ENCODE measurements at regions not wholly inside any gene's neighbourhood (a gene's known extent, or its start where the extent isn't known, plus 50 kb on each side); places are given as distances from the start of the nearest gene placed in this dataset.

DNA sequence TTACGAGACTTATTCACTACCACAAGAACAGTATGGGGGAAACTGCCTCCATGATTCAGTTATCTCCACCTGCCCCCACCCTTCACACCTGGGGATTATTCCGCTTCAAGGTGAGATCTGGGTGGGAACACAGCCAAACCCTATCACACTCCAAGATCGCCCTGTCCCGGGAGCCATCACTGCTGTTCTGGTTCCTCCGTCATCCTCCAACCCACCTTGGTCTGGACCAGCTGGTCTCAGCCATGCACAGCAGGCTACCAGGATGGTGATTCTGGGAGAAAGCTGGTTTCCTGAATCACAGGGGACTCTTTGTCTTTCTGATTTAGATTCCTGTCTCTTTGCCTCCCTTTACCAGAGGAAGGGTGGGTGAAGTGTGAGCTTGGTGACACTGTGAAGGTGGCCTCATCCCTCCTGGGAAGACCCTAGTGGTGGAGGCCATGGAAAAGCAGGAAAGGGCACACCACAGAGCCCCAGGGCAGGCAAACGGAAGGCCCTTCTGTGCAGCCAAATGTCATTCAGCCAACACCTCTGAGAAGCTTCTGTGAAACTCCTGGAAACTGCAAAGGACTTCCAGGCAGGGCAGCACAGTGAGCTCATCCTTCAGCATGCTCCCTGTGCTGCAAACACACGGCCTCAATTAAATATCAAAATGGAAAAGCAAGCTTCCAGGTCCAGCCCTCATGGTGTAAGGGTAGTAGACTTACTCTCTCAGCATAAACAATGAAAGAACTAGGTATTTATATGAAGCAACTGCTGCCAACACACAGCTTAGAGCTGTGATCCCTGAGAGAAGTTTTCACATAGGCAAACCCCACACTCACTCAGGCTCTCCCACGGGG lies 169.8 kb downstream of the ANKRD60 start:
- no peak for DNase-seq

DNA sequence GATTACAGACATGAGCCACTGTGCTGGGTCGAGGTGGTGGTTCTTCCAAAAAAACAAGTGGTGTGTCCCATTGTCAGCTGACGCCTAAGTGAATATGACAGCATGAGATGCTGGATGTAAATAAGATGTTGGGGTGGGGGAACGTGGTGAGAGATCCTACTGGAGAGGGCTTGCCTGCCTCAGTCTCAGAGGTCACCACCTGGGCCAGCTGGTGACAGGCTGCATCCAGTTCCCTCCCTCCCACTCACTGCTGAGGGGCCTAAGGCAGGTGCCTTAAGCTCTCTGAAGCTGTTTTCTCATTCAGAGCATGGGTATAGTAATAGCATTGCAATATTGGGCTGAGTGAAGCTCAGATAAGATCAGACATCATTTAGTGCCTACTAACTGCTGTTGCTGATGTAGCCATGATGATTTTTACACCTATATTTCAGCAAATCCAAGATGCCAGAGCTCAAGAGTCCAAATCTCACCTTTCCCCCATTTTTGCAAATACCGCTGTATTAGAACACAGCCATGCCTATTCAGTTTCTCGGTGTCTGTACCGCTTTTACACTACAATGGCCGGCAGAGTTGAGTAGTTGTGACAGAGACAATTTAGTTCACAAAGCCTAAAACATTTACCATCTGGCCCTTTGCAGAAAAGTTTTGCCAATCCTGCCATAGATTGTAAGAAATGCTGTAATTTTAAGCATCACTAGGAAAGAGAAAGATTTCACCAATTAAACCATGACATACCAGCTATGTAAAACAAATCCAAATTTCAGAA lies 171.3 kb downstream of the ANKRD60 start:
- DNase-seq: no peak

DNA sequence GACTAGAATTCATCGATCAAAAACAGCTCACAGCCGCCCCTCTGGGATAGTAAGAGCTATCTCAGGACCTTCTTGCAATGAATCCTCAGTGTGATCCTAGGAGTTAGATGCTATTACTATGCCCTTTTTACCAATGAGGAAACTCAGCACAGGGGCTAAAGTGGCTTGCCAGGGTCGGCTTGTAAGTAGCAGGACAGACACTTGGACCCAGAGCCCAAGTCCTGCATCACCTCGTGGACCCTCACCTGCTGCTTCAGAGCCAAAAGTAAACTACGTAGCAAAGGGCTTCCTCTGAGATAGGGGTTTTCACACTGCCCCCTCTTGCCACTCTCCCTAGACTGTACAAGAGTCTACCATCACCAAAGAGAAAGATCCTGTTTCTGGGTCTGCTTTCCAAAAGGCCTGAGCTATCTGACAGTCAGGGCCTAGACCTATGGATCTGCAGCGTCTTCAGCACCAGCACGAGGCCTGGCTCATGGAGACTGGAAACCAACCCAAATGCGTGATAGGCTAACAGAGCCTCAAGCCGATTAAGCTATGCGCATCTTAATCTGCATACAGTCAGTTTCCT lies 172.3 kb downstream of the ANKRD60 start:
- DNase-seq: no peak

DNA sequence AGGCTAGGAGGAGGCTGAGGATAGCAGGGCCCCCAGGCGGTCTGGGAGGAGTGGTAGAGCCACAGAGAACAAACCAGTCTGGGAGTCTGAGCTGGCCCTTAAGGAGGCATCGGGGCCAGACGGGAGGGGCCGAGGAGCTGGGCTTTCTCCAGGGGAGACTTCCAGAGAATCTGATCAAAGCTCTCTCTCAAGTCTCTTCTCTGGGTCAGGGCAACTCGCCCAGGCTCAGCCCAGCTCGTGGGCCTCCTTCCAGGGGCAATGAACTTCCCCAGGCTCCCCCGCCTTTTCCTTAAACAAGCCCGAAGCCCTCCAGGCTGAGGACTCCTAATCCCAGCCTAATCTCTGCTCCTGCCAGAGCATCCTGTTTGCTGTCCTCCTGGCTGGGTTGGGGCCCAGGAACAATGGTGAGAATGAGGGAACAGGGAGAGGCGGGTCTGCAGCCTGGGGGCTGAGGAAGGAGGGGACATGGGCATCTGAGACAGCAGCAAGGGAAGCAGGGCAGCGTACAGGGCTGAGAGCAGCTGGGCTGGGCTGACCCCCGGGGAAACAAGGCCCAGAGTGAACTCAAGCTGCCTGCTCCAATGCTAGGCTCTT lies 173.6 kb downstream of the ANKRD60 start:
- DNase-seq: no peak

DNA sequence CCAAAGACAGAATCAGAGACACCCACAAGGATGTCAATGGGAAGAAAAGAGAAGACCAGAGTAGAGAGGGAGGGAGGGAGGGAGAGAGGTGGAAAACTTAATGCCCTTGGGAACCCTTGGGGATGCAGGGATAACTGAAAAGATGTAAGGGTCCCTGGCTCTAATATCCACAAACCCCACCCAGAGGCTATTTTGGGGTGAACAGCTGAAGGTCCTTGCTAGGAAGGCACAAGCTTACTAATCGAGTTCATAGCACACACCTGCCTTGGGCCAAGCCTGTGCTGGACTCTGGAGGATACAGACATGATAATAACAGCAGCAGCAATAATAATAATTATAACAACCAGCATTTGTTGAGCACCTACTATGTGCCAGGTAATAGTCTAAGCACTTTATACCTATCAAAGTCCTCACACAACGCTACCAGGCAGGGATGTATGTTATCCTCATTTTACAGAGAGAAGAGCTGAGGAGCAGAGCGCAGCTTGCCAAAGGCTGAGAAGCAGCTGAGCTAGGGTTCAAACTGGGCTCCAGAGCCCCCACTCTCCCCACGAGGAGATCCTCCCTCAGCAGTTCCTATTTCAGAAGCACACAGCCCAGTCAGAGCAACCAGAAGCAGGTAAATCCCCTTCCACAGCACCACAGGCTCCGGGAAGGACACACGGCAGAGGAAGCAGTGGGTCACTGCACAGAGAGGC lies 174.2 kb downstream of the ANKRD60 start:
- no peak for DNase-seq

DNA sequence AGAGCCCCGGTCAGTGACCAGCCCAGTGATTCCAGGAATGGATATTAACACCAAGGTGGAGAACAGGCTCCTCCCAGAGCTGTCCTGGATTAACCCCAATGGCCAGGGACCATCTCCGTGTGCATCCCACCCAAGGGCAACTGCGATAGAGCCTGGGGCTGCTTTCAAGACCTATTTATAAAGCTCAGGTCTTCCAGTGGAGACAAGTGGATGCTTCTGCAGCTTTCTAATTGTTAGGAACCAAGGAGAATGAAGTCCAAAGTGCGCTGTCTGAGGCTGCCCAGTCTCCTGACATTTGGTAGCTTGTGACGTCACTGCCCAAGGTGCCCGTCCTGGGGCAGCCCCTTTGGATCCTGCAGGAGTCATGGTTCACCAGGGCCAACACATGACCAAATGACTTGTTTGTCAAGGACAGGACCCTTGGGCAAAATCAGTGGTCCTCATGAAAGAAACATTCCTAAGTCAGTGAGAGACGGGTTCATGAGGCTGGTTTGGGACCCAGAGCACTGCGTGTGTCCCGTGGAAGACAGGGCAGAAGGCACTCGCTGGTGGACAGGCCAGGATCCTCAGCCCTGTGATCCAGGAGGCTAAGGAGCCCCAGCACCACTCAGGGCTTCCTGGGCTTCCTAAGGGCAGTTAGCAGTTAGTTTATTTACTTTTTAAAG lies 174.9 kb downstream of the ANKRD60 start:
- DNase-seq: no peak

DNA sequence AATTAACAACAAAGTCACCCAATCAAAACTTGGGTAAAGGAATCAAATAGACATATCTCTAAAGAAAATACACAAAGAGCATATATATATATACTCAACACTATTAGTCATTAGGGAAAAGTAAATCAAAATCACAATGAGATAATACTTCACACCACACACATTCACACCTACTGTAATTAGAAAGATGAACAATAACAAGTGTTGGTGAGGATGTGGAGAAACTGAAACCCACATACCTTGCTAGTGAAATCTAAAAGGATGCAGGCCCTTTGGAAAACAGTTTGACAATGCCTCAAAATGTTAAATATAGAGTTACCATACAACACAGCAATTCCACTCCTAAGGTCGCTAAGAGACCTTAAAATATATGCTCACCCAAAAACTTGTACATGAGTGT lies 177.1 kb downstream of the ANKRD60 start:
- no peak for DNase-seq

DNA sequence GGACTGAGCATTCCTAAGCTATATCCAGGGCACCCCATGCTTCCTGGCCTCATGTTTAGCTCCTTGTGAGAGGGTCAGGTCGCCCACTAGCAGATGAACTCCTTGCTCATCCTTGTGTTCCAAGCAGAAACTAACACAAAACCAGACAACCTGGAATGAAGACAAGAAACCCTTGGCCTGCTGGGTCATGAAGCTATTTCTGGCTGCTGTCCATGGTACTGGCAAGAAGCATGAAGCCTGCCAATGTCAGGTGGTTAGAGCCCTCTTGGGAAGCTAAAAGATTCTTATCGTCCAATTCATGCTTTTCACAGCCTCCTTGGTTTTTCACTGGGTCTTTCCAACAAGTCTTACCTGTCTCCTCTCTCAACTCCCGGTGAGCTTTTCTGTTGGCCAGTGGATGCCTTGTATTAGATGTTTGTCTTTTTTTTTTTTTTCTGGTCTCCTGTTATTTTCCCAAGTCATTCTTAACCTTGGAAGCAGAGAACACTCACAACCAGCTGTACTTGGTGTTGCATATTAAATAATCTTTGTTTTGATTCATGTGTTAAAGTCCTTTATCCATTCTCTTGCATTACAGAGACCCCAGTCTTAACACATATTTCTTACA lies 180.3 kb downstream of the ANKRD60 start:
- no peak for DNase-seq

DNA sequence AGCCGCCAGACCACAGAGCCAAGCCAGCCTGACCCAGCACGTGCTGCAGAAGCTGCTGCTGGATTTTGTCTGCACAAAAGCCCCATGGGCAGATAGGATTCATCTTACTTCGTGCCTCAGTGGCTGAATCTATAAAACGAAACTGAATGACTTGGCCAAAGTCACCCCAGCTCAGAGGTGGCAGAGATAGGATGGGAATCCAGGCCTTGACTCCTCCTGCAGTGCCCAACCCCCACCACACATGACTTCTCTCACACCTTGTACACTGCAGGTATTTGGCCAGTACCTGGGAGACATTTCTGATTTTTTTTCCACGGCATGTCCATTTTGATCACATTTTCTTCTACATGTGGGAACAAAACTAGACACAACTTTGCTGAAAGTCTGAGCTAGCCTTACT lies 182.1 kb downstream of the ANKRD60 start:
- DNase-seq: no peak

DNA sequence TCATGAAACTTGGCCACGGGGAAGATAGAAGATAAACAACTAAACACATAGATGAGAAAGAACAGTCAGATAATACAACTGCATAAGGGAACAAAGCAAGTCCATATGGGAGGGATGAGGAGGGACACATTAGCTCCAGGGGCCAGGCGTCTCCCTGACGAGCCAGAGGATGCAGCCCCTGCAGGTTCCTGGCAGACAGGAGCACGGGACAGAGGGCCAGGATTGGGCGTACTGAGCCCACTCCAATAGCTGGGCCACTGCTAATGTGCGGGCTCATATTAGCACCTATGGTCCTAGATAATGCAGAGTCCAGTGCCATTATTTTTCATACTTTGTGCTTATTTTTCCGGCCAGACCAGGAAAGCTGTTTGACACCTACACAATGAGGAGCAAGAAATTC lies 182.9 kb downstream of the ANKRD60 start:
- no peak for DNase-seq

DNA sequence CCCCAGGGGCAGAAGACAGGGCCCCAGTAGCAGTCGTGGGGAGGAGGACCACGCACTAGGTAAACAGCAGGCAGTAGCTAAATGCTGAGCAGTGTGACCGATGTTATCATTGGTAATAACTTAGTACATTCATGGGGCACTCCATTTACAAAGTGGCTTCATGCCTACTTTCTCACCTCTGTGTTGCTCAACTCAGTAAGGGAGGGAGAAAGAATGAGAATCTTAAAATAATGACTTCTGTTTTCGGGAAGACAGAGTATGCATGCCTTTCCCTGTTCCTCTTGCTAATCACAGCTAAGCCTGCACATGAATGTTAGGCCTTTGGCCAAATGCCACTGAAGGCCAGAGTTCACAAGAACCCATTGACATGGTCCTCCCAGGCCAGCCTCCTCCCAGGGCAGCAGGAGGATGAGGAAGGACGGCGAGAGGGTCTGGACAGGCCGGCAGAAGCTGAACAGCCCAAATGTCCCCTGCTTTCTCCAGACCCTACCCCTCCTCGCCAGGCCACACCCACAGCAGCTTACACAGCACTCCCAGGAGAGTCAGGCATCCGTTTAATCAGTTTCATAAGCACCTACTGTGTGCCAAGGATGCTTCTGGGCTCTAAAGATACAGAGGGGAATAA lies 183.4 kb downstream of the ANKRD60 start:
- no peak for DNase-seq

DNA sequence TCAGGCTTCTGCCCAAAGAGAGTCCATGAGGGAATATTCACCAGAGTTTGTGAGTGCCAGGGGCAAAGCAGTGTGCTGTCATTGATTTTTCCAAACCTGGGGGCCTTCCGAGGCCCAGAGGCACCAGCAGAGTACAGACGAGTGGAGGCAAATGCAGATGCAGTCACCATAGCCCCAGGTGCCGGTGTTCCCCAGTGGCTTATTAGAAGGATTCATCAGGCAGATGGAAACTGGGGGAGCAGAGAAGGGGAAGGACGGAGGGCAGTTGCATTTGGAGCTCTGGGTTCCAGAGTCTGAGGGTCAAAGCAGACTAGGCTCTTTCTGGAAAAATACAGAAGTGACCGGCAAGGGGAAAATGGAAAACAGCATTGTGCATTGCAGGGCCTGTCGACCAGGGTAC lies 184.2 kb downstream of the ANKRD60 start:
- DNase-seq: no peak

DNA sequence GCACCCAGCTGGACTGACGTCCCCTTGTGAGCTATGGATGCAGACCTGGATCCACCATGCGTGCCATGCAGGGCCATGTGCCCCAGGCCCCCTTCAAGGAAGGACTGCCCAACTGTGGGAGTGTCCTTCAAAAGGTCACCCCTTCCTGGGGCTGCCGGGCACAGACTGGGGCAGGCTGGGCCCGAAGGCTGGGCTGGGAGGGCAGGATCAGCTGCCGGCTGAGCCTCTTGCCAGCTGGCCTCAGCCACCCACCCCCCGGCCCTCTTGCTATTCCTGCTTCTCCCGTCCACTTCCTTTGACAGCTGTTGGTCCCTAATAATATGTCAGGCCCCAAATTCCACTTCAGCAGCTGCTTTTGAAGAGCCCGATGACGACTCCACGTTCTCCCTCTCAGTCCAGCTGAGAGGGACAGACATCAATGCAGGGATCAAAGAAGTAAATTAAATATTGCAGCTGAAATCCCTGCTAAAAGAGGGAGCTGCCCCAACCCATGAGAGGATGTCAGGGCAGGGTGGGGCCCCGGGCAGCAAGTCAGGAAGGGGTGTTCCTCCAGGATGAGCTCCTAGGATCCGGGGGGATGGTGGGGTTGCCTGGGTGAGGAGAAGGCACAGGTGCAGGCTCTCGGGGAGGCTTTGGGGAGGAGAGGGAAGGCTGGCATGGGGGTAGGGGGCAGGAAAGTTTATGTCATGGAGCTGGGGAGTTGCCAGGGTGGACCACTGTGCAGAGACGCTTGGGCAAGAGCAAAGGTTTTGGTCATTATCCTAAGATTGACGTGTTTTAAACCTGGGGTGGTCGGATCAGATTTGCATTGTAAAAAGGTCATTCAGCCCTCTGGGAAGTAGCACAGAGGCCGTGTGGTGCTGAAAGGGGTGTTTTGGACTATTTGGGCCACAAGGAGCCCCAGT lies 185.0 kb downstream of the ANKRD60 start:
- no peak for DNase-seq

DNA sequence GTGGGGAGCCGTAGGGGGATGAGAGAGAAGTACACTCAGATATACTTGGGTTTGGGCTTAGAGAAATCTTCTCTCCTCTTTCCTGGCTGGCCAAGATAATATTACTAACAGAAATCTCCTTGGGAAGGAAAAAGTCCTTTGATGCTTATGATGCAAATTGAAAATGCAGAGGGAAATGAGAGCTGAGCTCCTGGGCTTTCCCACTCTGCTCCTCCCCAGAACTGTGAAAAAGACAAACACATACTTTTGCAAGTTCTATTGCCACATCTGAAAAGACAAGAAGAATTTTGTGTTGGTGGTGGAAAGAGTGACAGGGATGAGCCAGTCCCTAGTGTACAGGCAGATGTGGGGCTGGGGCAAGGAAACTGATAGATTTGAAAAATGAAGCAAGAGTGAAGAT lies 185.9 kb downstream of the ANKRD60 start:
- no peak for DNase-seq

DNA sequence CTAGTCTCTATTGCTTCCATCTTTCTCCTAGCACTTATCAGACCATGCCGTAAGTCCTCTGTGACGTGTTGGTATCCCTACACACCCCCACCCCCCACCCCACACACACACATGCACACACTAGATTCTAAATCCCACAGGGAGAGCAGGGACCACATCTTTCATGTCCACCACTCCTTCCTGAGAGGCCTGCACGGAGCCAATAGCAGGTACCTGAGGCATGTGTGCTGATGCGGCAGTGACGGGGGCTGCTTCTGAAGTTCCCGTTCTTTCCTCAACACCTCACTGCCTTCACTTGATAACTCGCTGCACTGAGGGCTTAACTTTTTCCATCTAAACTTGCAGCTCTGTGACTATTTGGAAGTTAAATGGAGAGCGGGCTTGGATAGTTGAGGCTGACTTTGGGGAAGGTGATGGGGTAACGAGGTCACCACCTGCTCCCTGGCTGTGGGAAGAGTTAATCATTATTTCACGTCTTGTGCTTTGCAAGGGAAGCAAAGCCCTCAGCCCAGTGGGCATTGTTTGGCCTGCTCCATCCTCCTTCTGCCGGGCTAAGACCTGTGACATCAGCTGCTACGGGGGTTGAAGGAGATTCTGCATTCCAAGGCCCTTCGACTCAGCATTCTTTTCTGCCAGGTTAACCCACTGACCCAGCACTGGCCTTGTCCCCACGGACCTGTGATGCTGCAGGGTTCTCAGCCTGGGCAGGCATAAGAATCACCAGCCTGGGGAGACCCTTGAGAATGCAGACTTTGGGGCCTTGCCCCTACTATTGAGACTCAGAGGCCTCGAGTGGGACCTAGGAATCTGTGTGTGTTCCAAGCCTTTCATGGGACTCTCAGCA lies 187.8 kb downstream of the ANKRD60 start:
- no peak for DNase-seq

DNA sequence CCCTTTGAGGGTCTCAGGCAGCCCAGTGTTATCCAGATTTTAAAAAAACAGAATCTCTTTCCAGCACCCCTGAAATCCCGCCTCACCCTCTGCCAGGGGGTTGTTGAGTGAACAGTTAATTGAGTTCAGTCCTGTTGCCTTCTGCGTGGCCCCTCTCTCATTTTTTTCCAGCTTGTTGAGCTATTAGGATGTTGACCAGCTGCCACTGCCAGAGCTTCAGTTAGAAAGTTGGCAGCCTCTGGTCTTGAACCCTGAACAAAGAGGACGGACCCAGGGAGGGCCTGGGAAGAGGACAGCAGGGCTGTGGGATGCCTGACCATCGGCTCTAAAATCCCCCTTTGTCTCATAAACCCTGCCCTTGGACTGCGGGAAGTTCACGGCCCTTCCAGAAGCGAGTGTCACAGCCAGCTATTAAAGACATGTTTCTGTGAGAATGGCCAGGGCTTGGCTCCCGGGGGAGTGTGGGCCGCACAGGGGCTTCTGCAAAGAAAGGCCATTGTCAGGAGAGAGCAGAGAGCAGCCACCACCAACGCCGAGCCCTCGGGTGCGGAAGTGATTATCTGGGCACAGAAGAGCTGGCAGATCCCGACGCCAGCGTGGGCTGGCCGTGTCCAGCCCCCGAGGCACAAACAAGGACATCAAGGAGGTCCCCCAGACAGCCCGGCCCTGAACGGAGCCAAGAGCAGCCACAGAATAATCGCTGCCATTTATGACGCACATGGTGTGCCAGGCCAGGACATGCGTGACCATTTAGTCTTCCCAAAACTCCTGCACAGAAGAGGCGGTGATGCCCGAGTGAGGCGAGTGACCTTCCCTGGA lies 189.0 kb downstream of the ANKRD60 start:
- DNase-seq: no peak

DNA sequence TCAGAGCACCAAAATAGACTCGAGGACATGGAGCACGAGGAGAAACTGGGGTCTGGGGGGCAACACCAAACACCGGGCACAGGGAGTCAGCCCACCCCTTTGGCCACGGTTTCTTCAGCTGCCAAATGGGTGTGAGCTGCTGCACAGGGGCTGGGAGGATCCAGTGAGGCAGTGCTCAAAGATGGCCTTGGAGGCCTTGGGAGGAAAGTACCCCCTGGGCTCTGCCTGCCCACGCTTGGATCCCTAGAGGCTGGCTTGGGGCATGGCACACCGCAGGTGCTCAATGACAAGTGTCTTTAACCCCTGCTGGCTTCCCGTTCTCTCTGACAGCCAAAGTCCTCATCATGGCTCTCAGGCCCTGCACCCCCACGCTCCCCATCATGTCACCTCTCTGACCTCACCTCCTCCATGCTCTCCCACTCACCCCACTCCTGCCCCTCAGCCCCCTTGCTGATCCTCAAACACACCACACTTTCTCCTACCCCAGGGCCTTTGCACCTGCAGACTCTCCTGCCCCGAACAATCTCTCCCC lies 190.3 kb downstream of the ANKRD60 start:
- no peak for DNase-seq

DNA sequence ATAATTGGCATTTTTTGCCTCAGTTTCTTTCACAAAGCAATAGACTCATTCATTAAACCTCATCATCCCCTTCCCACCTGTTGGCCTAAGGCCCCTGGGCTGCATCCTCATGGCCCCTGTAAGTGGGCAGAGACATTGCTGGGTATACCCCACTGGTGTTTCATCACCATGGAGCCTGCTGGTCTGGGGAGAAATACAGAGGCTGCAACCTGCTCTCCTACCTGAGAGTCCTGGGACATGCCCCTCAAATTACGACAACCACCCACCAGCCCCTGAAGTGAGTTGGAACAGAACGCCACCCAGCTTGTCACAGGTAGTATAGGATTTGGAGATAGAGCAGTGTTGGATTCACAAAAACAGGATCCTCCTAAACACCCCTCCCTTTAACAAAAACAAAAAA lies 190.8 kb downstream of the ANKRD60 start:
- DNase-seq: no peak
